Common myeloid progenitor, CD34-positive (primary cell): ENCODE measurements at regions not wholly inside any gene's neighbourhood (a gene's known extent, or its start where the extent isn't known, plus 50 kb on each side); places are given as distances from the start of the nearest gene placed in this dataset.

Experiments
- CTCF ChIA-PET: fragments of 350-600 bp; sonication (Branson Sonifier 250); formaldehyde crosslinking; loops from one replicate; lab custom pipeline; 2021; ENCODE audit warnings: antibody characterized with exemption; lab: Charles Lee
- POLR2A ChIA-PET: fragments of 350-600 bp; sonication (Branson Sonifier 250); formaldehyde crosslinking; loops from one replicate; lab custom pipeline; 2021; ENCODE audit warnings: antibody characterized with exemption; lab: Charles Lee
- DNase-seq, 3 donors: peaks; one replicate each; pipeline versions ENCODE4 v3.0.0 to v3.0.0-alpha.2; 2013
- H3K27ac ChIP-seq, 2 experiments: 1 replicate in 1 of 2; 2 replicates in 1 of 2; pipeline ENCODE4 v1.7.0; 2013; ENCODE audit warnings: inconsistent platforms in 2 of 2, low read length in 2 of 2, mild to moderate bottlenecking in 2 of 2, low read depth in 1 of 2, moderate library complexity in 1 of 2; ENCODE audit not compliant: severe bottlenecking in 2 of 2, insufficient read depth in 1 of 2, poor library complexity in 1 of 2
- H3K27me3 ChIP-seq, 5 experiments: replicated peaks in 2 of 5; 1 replicate in 3 of 5; 2 replicates in 2 of 5; pipeline versions ENCODE4 v1.6.1 to v1.7.0; 2013; ENCODE audit warnings: low read length in 4 of 5, mild to moderate bottlenecking in 2 of 5, moderate library complexity in 2 of 5, inconsistent platforms in 1 of 5; ENCODE audit not compliant: insufficient read depth in 5 of 5, control insufficient read depth in 4 of 5
- H3K36me3 ChIP-seq, 4 experiments: 1 replicate in 2 of 4; 2 replicates in 2 of 4; pipeline versions ENCODE4 v1.6.1 to v1.7.0; 2013; ENCODE audit warnings: low read length in 3 of 4, control low read depth in 1 of 4, mild to moderate bottlenecking in 1 of 4; ENCODE audit not compliant: control insufficient read depth in 4 of 4, insufficient read depth in 4 of 4
- H3K4me1 ChIP-seq, 4 experiments: 1 replicate in 3 of 4; 2 replicates in 1 of 4; pipeline versions ENCODE4 v1.6.1 to v1.7.1; 2013; ENCODE audit warnings: low read length in 3 of 4, mild to moderate bottlenecking in 3 of 4, control low read depth in 1 of 4, inconsistent platforms in 1 of 4, moderate library complexity in 1 of 4; ENCODE audit not compliant: control insufficient read depth in 4 of 4, insufficient read depth in 4 of 4; ENCODE audit errors: control extremely low read depth in 1 of 4
- H3K4me3 ChIP-seq, 7 experiments: 1 replicate in 4 of 7; 2 replicates in 3 of 7; pipeline versions ENCODE4 v1.5.1 to v1.7.0; 2013; ENCODE audit warnings: mild to moderate bottlenecking in 7 of 7, low read length in 6 of 7, moderate library complexity in 6 of 7, inconsistent platforms in 2 of 7, low read depth in 2 of 7, control low read depth in 1 of 7; ENCODE audit not compliant: insufficient read depth in 4 of 7, control insufficient read depth in 1 of 7; ENCODE audit errors: extremely low read depth in 1 of 7
- H3K9me3 ChIP-seq, 5 experiments: 1 replicate in 4 of 5; 2 replicates in 1 of 5; pipeline versions ENCODE4 v1.6.1 to v1.7.1; 2013; ENCODE audit warnings: low read length in 4 of 5, mild to moderate bottlenecking in 2 of 5, inconsistent platforms in 1 of 5, low read depth in 1 of 5, moderate library complexity in 1 of 5; ENCODE audit not compliant: control insufficient read depth in 4 of 5, insufficient read depth in 2 of 5; ENCODE audit errors: control extremely low read depth in 1 of 5
- WGBS: methylation state at CpG from one replicate; pipeline ENCODE4 v1.1.5; 2013; ENCODE audit not compliant: insufficient coverage; 5-methylcytosine and 5-hydroxymethylcytosine counted together

GRCh38 chr10:59463909-59464308, 101.6 kb upstream of the FAM13C start:
- DNase-seq, result no peak
- Histone ChIP-seq H3K4me1 (no peaks in the 10 kb centered on the region), H3K27ac (no peak overlapping the region), H3K36me3 (no peaks in the 10 kb centered on the region), H3K27me3 (no peaks in the 10 kb centered on the region), H3K9me3 (no peaks in the 10 kb centered on the region), H3K4me3 (no peak overlapping the region)
- POLR2A ChIA-PET, result no interaction called here
- WGBS, result 100% methylated on average over 2 of the region's 4 CpGs
- CTCF ChIA-PET, result no interaction called here

GRCh38 chr10:59460601-59461000, 98.3 kb upstream of the FAM13C start:
- ChIA-PET CTCF (no interaction called here), POLR2A (no interaction called here)
- no peak overlapping the region for H3K27ac ChIP-seq
- WGBS, result no CpG with 5 or more reads among the region's 3 CpGs
- no peaks in the 10 kb centered on the region for H3K4me1 ChIP-seq
- no peak for DNase-seq
- H3K9me3 ChIP-seq, result no peaks in the 10 kb centered on the region
- no peaks in the 10 kb centered on the region for H3K36me3 ChIP-seq
- H3K4me3 ChIP-seq, result no peak overlapping the region
- H3K27me3 ChIP-seq, result no peaks in the 10 kb centered on the region

- ChIA-PET CTCF (no interaction called here), POLR2A (no interaction called here)
- no peak for DNase-seq
- WGBS, result no CpG with 5 or more reads among the region's 2 CpGs
- no peaks in the 10 kb centered on the region for H3K27me3 ChIP-seq
- no peaks in the 10 kb centered on the region for H3K4me1 ChIP-seq
- no peak overlapping the region for H3K27ac ChIP-seq
- H3K36me3 ChIP-seq, result no peaks in the 10 kb centered on the region
- no peaks in the 10 kb centered on the region for H3K9me3 ChIP-seq
- H3K4me3 ChIP-seq, result no peak overlapping the region
These were observed 93.8 kb upstream of the FAM13C start for GRCh38 chr10:59456199-59456598.

GRCh38 chr10:59454171-59454919, 92.0 kb upstream of the FAM13C start:
- no peaks in the 10 kb centered on the region for H3K36me3 ChIP-seq
- DNase-seq, result no peak
- CTCF ChIA-PET, result no interaction called here
- WGBS, result 100% methylated on average over 3 of the region's 5 CpGs
- no peaks in the 10 kb centered on the region for H3K9me3 ChIP-seq
- H3K4me3 ChIP-seq, result no peak overlapping the region
- no peaks in the 10 kb centered on the region for H3K27me3 ChIP-seq
- H3K27ac ChIP-seq, result no peak overlapping the region
- POLR2A ChIA-PET, result interaction anchor here (0.7 kb wide), 1 partner anchor 999 kb away, joined by 3 read pairs; no protein-coding TSS in a partner anchor
- H3K4me1 ChIP-seq, result no peaks in the 10 kb centered on the region

- ChIA-PET POLR2A (no interaction called here), CTCF (no interaction called here)
- WGBS, result no CpG with 5 or more reads among the region's 1 CpG
- Histone ChIP-seq H3K27ac (no peak overlapping the region), H3K4me3 (no peak overlapping the region), H3K9me3 (no peaks in the 10 kb centered on the region), H3K36me3 (no peaks in the 10 kb centered on the region), H3K27me3 (no peaks in the 10 kb centered on the region), H3K4me1 (no peaks in the 10 kb centered on the region)
- DNase-seq, result no peak
These were observed 86.3 kb upstream of the FAM13C start for GRCh38 chr10:59448616-59449015.

GRCh38 chr10:59435707-59436106, 73.4 kb upstream of the FAM13C start:
- H3K4me1 ChIP-seq, result no peaks in the 10 kb centered on the region
- no peak overlapping the region for H3K4me3 ChIP-seq
- DNase-seq, result no peak
- H3K36me3 ChIP-seq, result no peaks in the 10 kb centered on the region
- ChIA-PET CTCF (no interaction called here), POLR2A (no interaction called here)
- H3K27me3 ChIP-seq, result no peaks in the 10 kb centered on the region
- H3K9me3 ChIP-seq, result peaks cover 0 to 4% (median 0%) of the 10 kb centered on the region in 5 experiments
- H3K27ac ChIP-seq, result no peak overlapping the region

GRCh38 chr10:59434463-59435321, 72.3 kb upstream of the FAM13C start:
- POLR2A ChIA-PET, result no interaction called here
- Histone ChIP-seq H3K27ac (no peak overlapping the region), H3K27me3 (no peaks in the 10 kb centered on the region), H3K4me3 (no peak overlapping the region), H3K9me3 (peaks cover 0 to 4% (median 0%) of the 10 kb centered on the region in 5 experiments), H3K4me1 (no peaks in the 10 kb centered on the region), H3K36me3 (no peaks in the 10 kb centered on the region)
- WGBS, result no CpG with 5 or more reads among the region's 4 CpGs
- CTCF ChIA-PET, result no interaction called here
- DNase-seq, result no peak
